GM23248 (cell line): ENCODE measurements at regions not wholly inside any gene's neighbourhood (a gene's known extent, or its start where the extent isn't known, plus 50 kb on each side); places are given as distances from the start of the nearest gene placed in this dataset.

Source experiments
- DNase-seq: peaks from one replicate; pipeline ENCODE4 v3.0.0-alpha.2; 2015
- H2AFZ ChIP-seq: fragments of 200-600 bp; sonication (generic); 2 replicates; pipeline ENCODE4 v1.6.1; 2016; ENCODE audit warnings: antibody characterized with exemption
- H3F3A ChIP-seq: fragments of 200-600 bp; sonication (generic); 2 replicates; pipeline ENCODE4 v1.6.1; 2016; ENCODE audit warnings: mild to moderate bottlenecking, antibody characterized with exemption, mixed run types; ENCODE audit not compliant: insufficient read depth
- H3K27ac ChIP-seq: fragments of 200-600 bp; sonication (generic); 2 replicates; pipeline ENCODE4 v1.5.1; 2016; ENCODE audit warnings: mild to moderate bottlenecking
- H3K27me3 ChIP-seq: fragments of 200-600 bp; sonication (generic); replicated peaks from 2 replicates; pipeline ENCODE4 v1.6.1; 2016; ENCODE audit warnings: mild to moderate bottlenecking; ENCODE audit not compliant: insufficient read depth
- H3K36me3 ChIP-seq: fragments of 200-600 bp; sonication (generic); 2 replicates; pipeline ENCODE4 v1.6.1; 2016; ENCODE audit warnings: low read depth, mild to moderate bottlenecking
- H3K4me1 ChIP-seq: fragments of 200-600 bp; sonication (generic); 2 replicates; pipeline ENCODE4 v1.6.1; 2016; ENCODE audit warnings: mild to moderate bottlenecking; ENCODE audit not compliant: insufficient read depth
- H3K4me2 ChIP-seq: fragments of 200-600 bp; sonication (generic); one replicate; pipeline ENCODE4 v1.6.1; 2016; ENCODE audit warnings: mild to moderate bottlenecking; ENCODE audit not compliant: unreplicated experiment
- H3K4me3 ChIP-seq: fragments of 200-600 bp; sonication (generic); 2 replicates; pipeline ENCODE4 v1.5.1; 2016; ENCODE audit warnings: mild to moderate bottlenecking
- H3K79me2 ChIP-seq: fragments of 200-600 bp; sonication (generic); 2 replicates; pipeline ENCODE4 v1.6.1; 2016; ENCODE audit warnings: mild to moderate bottlenecking; ENCODE audit not compliant: insufficient read depth
- H3K9ac ChIP-seq: fragments of 200-600 bp; sonication (generic); 2 replicates; pipeline ENCODE4 v1.6.1; 2016; ENCODE audit warnings: mild to moderate bottlenecking
- H3K9me2 ChIP-seq: fragments of 200-600 bp; sonication (generic); 2 replicates; pipeline ENCODE4 v1.6.1; 2016; ENCODE audit warnings: mixed run types, mild to moderate bottlenecking, moderate library complexity; ENCODE audit not compliant: insufficient read depth
- H3K9me3 ChIP-seq: fragments of 200-600 bp; sonication (generic); one replicate; pipeline ENCODE4 v1.6.1; 2017; ENCODE audit warnings: low read depth
- H4K20me1 ChIP-seq: fragments of 200-600 bp; sonication (generic); 2 replicates; pipeline ENCODE4 v1.6.0; 2016; ENCODE audit not compliant: insufficient read depth
- EZH2 ChIP-seq: fragments of 200-600 bp; sonication (generic); IDR thresholded peaks from 2 replicates; pipeline ENCODE4 v1.6.1; 2018; ENCODE audit warnings: antibody characterized with exemption, mild to moderate bottlenecking; ENCODE audit not compliant: insufficient read depth, poor library complexity, severe bottlenecking
- EZH2phosphoT487 ChIP-seq: fragments of 200-600 bp; sonication (generic); IDR thresholded peaks from 2 replicates; pipeline ENCODE4 v1.6.1; 2018; ENCODE audit warnings: antibody characterized with exemption, moderate library complexity, mild to moderate bottlenecking, low read depth; ENCODE audit not compliant: insufficient read depth
- WGBS, 2 experiments: methylation state at CpG; one replicate each; pipeline ENCODE4 v1.1.6; 2015 to 2017; ENCODE audit warnings: low lambda C conversion rate in 2 of 2, low coverage in 1 of 2; ENCODE audit errors: missing lambda C conversion rate in 2 of 2; 5-methylcytosine and 5-hydroxymethylcytosine counted together
- in situ Hi-C: fragments of 300-500 bp; cut with MboI; formaldehyde crosslinking; loops from 2 replicates; pipeline ENCODE4 v1.15.0; 2020

- H3K9me2 ChIP-seq, result no peaks in the 10 kb centered on the region
- peaks cover 12% of the 10 kb centered on the region for H3K4me1 ChIP-seq
- no peak for TF ChIP-seq EZH2
- TF ChIP-seq EZH2phosphoT487, result no peak
- H3K27ac ChIP-seq, result no peak overlapping the region
- no peaks in the 10 kb centered on the region for H3K36me3 ChIP-seq
- WGBS, 2 experiments, result 73 to 81% methylated on average over 3 of the region's 3 CpGs
- no peak for DNase-seq
- H3K9me3 ChIP-seq, result no peaks in the 10 kb centered on the region
- no peak overlapping the region for H3K4me2 ChIP-seq
- no peak overlapping the region for H3K4me3 ChIP-seq
- peaks cover 20% of the 10 kb centered on the region; the same call in 1 of the 2 replicates for H3F3A ChIP-seq
- no peak overlapping the region for H2AFZ ChIP-seq
- no peaks in the 10 kb centered on the region for H3K27me3 ChIP-seq
- in situ Hi-C loops, result no loop called here
- H4K20me1 ChIP-seq, result no peaks in the 10 kb centered on the region
- no peak overlapping the region for H3K9ac ChIP-seq
- H3K79me2 ChIP-seq, result no peaks in the 10 kb centered on the region
Observed at GRCh38 chr10:44307691-44308090, 77.2 kb downstream of the CXCL12 start.

- Histone ChIP-seq H3K27me3 (no peaks in the 10 kb centered on the region), H3K27ac (peak overlapping the region; percentile 23), H2AFZ (no peak overlapping the region), H3K4me2 (peak overlapping the region; percentile 40), H3K9me2 (no peaks in the 10 kb centered on the region), H3K9ac (no peak overlapping the region), H3F3A (peaks cover 20% of the 10 kb centered on the region; the same call in 1 of the 2 replicates), H3K4me1 (peaks cover 14% of the 10 kb centered on the region), H3K79me2 (no peaks in the 10 kb centered on the region), H3K36me3 (no peaks in the 10 kb centered on the region), H3K9me3 (no peaks in the 10 kb centered on the region), H4K20me1 (no peaks in the 10 kb centered on the region), H3K4me3 (no peak overlapping the region)
- DNase-seq, result peak; percentile 52
- 78 to 88% methylated on average over 2 of the region's 2 CpGs for WGBS, 2 experiments
- TF ChIP-seq EZH2phosphoT487 (no peak), EZH2 (no peak)
- in situ Hi-C loops, result no loop called here
Observed at GRCh38 chr10:44306762-44307161, 78.1 kb downstream of the CXCL12 start.

GRCh38 chr10:44306147-44306710 is 78.7 kb downstream of the CXCL12 start:
- H3K4me2 ChIP-seq, result peak overlapping the region; percentile 40
- peaks cover 20% of the 10 kb centered on the region for H3K4me1 ChIP-seq
- H3K9me3 ChIP-seq, result no peaks in the 10 kb centered on the region
- TF ChIP-seq EZH2phosphoT487 (no peak), EZH2 (no peak)
- in situ Hi-C loops, result no loop called here
- H3K9me2 ChIP-seq, result no peaks in the 10 kb centered on the region
- H3K79me2 ChIP-seq, result no peaks in the 10 kb centered on the region
- no peaks in the 10 kb centered on the region for H3K36me3 ChIP-seq
- no peak overlapping the region for H3K4me3 ChIP-seq
- no peak overlapping the region for H2AFZ ChIP-seq
- H4K20me1 ChIP-seq, result no peaks in the 10 kb centered on the region
- H3K27ac ChIP-seq, result peak overlapping the region; percentile 23
- H3F3A ChIP-seq, result peaks cover 24% of the 10 kb centered on the region
- H3K9ac ChIP-seq, result no peak overlapping the region
- no peaks in the 10 kb centered on the region for H3K27me3 ChIP-seq
- DNase-seq, result peak; percentile 86
- WGBS, 2 experiments, result 46 to 47% methylated on average over 4 of the region's 4 CpGs

GRCh38 chr10:44301781-44302355 is 83.0 kb downstream of the CXCL12 start:
- in situ Hi-C loops, result no loop called here
- WGBS, 2 experiments, result 59 to 61% methylated on average over 6 of the region's 6 CpGs
- peak overlapping the region; percentile 3 for H3K4me2 ChIP-seq

More at GRCh38 chr10:44301781-44302355, 83.0 kb downstream of the CXCL12 start:
- no peaks in the 10 kb centered on the region for H3K9me2 ChIP-seq
- H3K27ac ChIP-seq, result peak overlapping the region; percentile 57
- no peaks in the 10 kb centered on the region for H3K36me3 ChIP-seq
- H3K27me3 ChIP-seq, result no peaks in the 10 kb centered on the region
- H2AFZ ChIP-seq, result no peak overlapping the region
- peaks cover 29% of the 10 kb centered on the region for H3F3A ChIP-seq
- TF ChIP-seq EZH2phosphoT487, result no peak
- TF ChIP-seq EZH2, result no peak
- no peaks in the 10 kb centered on the region for H3K9me3 ChIP-seq
- DNase-seq, result peak; percentile 59
- H3K4me3 ChIP-seq, result no peak overlapping the region
- no peaks in the 10 kb centered on the region for H4K20me1 ChIP-seq
- peak overlapping the region; percentile 21; the same call in 1 of the 2 replicates for H3K9ac ChIP-seq
- H3K79me2 ChIP-seq, result no peaks in the 10 kb centered on the region
- H3K4me1 ChIP-seq, result peaks cover 26% of the 10 kb centered on the region
